OCI-LY1 (cell line): ENCODE measurements at regions not wholly inside any gene's neighbourhood (a gene's known extent, or its start where the extent isn't known, plus 50 kb on each side); places are given as distances from the start of the nearest gene placed in this dataset.

ENCODE experiments used
- H2AFZ ChIP-seq: fragments of 200-600 bp; sonication (generic), shearing (Covaris generic); 2 replicates; pipeline ENCODE4 v1.6.0; 2014; ENCODE audit warnings: antibody characterized with exemption, mild to moderate bottlenecking, low read length
- H3F3A ChIP-seq: fragments of 200-600 bp; sonication (generic), shearing (Covaris generic); 2 replicates; pipeline ENCODE4 v1.6.0; 2014; ENCODE audit warnings: mild to moderate bottlenecking, antibody characterized with exemption, low read length, moderate library complexity; ENCODE audit not compliant: insufficient read depth
- H3K27ac ChIP-seq: fragments of 200-600 bp; sonication (generic); 2 replicates; pipeline ENCODE4 v1.5.1; 2014; ENCODE audit warnings: low read length, mixed run types, mild to moderate bottlenecking, low read depth; ENCODE audit not compliant: poor library complexity, severe bottlenecking
- H3K27me3 ChIP-seq: fragments of 200-600 bp; sonication (generic); 2 replicates; pipeline ENCODE4 v1.6.0; 2014; ENCODE audit warnings: antibody characterized with exemption, mild to moderate bottlenecking, low read length, moderate library complexity; ENCODE audit not compliant: insufficient read depth
- H3K36me3 ChIP-seq: fragments of 200-600 bp; sonication (generic); 2 replicates; pipeline ENCODE4 v1.6.1; 2014; ENCODE audit warnings: mild to moderate bottlenecking, antibody characterized with exemption, low read length, moderate library complexity, mixed read lengths; ENCODE audit not compliant: insufficient read depth
- H3K4me1 ChIP-seq: fragments of 200-600 bp; sonication (generic); 2 replicates; pipeline ENCODE4 v1.5.1; 2014; ENCODE audit warnings: mild to moderate bottlenecking, low read length, moderate library complexity; ENCODE audit not compliant: insufficient read depth, severe bottlenecking
- H3K4me2 ChIP-seq: fragments of 200-600 bp; sonication (generic), shearing (Covaris generic); 2 replicates; pipeline ENCODE4 v1.6.1; 2014; ENCODE audit warnings: low read length
- H3K4me3 ChIP-seq: fragments of 200-600 bp; sonication (generic); 2 replicates; pipeline ENCODE4 v1.5.1; 2014; ENCODE audit warnings: low read length, low read depth, mild to moderate bottlenecking, mixed read lengths; ENCODE audit not compliant: poor library complexity, severe bottlenecking
- H3K79me2 ChIP-seq: fragments of 200-600 bp; shearing (Covaris generic); 2 replicates; pipeline ENCODE4 v1.6.1; 2016; ENCODE audit warnings: mixed run types, low read length, mixed read lengths; ENCODE audit not compliant: insufficient read depth
- H3K9ac ChIP-seq: fragments of 200-600 bp; sonication (generic), shearing (Covaris generic); 2 replicates; pipeline ENCODE4 v1.6.1; 2014; ENCODE audit warnings: mild to moderate bottlenecking, low read length, mixed read lengths
- H3K9me2 ChIP-seq: fragments of 200-600 bp; sonication (generic), shearing (Covaris generic); 2 replicates; pipeline ENCODE4 v1.6.1; 2014; ENCODE audit warnings: low read depth, mild to moderate bottlenecking, low read length, mixed read lengths
- H3K9me3 ChIP-seq: fragments of 200-600 bp; shearing (Covaris generic); 2 replicates; pipeline ENCODE4 v1.6.1; 2014; ENCODE audit warnings: low read length, mixed read lengths
- H4K20me1 ChIP-seq: fragments of 200-600 bp; sonication (generic), shearing (Covaris generic); 2 replicates; pipeline ENCODE4 v1.6.0; 2016; ENCODE audit warnings: mild to moderate bottlenecking, low read length; ENCODE audit not compliant: insufficient read depth
- CTCF ChIP-seq: fragments of 200-600 bp; sonication (generic), shearing (Covaris generic); IDR thresholded peaks from 2 replicates; pipeline ENCODE4 v1.5.1; 2017; ENCODE audit warnings: mild to moderate bottlenecking, antibody characterized with exemption, low read length, moderate library complexity, mixed read lengths
- EZH2 ChIP-seq: fragments of 200-600 bp; sonication (generic), shearing (Covaris generic); IDR thresholded peaks from 2 replicates; pipeline ENCODE4 v1.8.0; 2017; ENCODE audit warnings: borderline replicate concordance, mixed run types, mild to moderate bottlenecking, antibody characterized with exemption, low read length, moderate library complexity, mixed read lengths

DNA sequence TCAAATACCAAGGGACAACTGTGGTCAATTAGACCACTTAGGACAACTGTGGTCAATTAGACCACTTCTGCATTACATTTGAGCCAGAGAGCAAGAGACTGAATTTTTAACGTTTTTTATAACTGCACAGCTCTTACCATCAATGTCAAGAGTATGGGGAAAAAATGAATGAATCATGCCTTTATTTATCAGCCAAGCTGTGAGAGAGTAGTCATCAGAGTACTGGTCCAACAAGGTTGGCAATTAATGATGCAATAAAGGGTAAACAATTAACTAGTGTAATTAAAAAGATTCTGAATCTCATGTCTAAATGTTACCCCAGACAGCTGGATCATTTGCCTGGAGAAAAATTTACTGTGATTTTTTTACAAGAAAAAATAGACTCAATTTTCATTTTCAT lies 381.1 kb downstream of the LIG4 start:
- Histone ChIP-seq H3K4me1 (no peaks in the 10 kb centered on the region), H3K9ac (no peak overlapping the region), H3K36me3 (no peaks in the 10 kb centered on the region), H3F3A (no peaks in the 10 kb centered on the region), H3K27me3 (no peaks in the 10 kb centered on the region), H4K20me1 (no peaks in the 10 kb centered on the region), H3K27ac (no peak overlapping the region), H2AFZ (no peak overlapping the region), H3K79me2 (no peaks in the 10 kb centered on the region), H3K4me2 (no peak overlapping the region), H3K4me3 (no peak overlapping the region), H3K9me2 (no peaks in the 10 kb centered on the region), H3K9me3 (no peaks in the 10 kb centered on the region)
- TF ChIP-seq CTCF (no peak), EZH2 (no peak)

DNA sequence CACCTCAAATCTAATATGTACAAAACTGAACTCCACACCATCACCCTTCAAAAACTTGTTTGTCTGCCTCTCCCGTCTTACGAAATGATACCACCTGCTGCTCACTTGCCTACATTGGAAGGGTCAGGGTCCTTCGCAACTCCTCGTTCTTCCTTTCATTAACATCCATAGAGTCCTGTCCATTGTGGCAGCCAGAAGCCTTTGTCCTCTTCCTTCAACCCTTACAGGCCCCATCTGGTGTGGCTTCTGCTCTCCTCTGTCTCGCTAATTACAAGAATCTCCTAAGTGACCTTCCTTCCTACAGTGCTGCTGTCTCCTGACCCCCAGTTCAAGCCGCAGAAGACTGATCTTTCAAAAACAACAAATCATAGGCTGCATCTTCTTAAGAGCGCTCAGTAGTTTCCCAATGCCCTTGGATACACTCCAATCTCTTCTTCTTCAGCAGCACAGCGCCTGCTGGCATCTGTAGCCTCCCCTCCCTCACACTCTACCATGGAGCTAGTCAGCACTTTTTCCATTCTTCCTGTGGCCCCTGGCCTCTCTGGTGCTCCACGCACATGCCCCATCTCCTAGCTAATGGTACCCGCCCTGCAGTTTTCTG lies 382.7 kb downstream of the LIG4 start:
- Histone ChIP-seq H3K9me2 (no peaks in the 10 kb centered on the region), H3K27ac (no peak overlapping the region), H3K4me2 (no peak overlapping the region), H3K4me1 (no peaks in the 10 kb centered on the region), H3K27me3 (no peaks in the 10 kb centered on the region), H3K36me3 (no peaks in the 10 kb centered on the region), H3K79me2 (no peaks in the 10 kb centered on the region), H3K9me3 (no peaks in the 10 kb centered on the region), H4K20me1 (no peaks in the 10 kb centered on the region), H3F3A (no peaks in the 10 kb centered on the region), H3K4me3 (no peak overlapping the region), H3K9ac (no peak overlapping the region), H2AFZ (no peak overlapping the region)
- TF ChIP-seq CTCF (no peak), EZH2 (no peak)

- Histone ChIP-seq H3K79me2 (no peaks in the 10 kb centered on the region), H3K27me3 (no peaks in the 10 kb centered on the region), H3K27ac (no peak overlapping the region), H2AFZ (no peak overlapping the region), H3K9me2 (no peaks in the 10 kb centered on the region), H3K9me3 (no peaks in the 10 kb centered on the region), H3K4me3 (no peak overlapping the region), H3K4me1 (no peaks in the 10 kb centered on the region), H3K4me2 (no peak overlapping the region), H3K9ac (no peak overlapping the region), H3K36me3 (no peaks in the 10 kb centered on the region), H4K20me1 (no peaks in the 10 kb centered on the region), H3F3A (no peaks in the 10 kb centered on the region)
- no peak for TF ChIP-seq EZH2
- TF ChIP-seq CTCF, result no peak
These were observed 384.5 kb downstream of the LIG4 start for GRCh38 chr13:107830804-107831203.
